ENCODE measurements at regions not wholly inside any gene's neighbourhood (a gene's known extent, or its start where the extent isn't known, plus 50 kb on each side); places are given as distances from the start of the nearest gene placed in this dataset.

DNA sequence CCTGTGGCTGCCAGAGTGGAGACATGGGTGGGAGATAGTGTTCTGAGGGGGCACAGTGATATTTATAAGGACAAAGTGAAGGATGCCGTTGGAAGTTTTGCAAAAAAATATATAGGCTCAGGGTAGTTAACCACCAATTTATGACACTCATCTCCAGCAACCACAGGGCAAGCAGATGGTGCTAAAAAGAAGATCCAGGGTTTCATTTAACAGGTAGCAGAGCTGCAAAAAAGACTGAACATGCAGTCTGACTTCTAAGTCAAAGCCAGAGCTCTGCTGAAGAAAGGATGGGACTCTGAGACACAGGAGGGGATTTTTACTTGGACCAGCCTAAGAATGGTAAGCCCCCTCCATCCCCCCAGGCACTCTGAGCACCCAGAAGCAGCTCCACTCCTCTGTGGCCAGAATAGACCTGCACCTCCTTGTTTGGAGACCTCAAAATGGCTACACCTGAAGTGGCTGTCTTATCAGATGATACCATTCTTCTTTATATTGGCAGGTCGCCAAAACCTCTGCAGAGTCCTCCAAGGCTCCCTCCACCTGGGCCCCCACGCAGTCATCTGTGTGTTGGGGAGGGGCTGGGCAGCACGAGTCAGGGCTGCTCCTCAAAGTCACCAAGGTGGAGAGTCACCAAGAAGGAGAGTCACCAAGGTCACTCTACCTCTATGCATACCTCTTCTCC lies 161.4 kb upstream of the FAM9B start:
- DNase-seq (ENCODE audit: low read depth, low spot score), result no peak

- DNase-seq (ENCODE audit: low read depth, low spot score), result no peak
Observed at GRCh38 chrX:9196961-9197640, 163.2 kb upstream of the FAM9B start.

DNA sequence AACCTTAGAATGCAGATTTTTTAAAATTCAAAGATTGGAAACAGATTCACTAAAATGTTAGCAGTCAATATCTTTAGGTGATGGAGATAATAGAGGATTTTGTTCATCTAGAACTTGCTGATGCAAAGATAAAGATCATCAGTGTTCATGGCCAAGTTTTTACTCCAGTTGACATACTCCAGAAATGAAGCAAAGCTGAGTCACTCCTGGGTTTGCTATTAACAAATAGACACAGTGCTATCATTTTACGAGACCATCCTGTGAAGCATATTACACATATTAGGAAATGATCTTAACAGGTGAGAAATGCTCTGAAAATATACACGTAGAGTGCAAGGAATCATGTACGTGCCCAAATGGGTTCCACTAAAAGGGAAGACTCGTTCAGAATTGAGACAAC lies 170.6 kb upstream of the FAM9B start:
- no peak for DNase-seq (ENCODE audit: low read depth, low spot score)

GRCh38 chrX:9205599-9206223 lies 171.8 kb upstream of the FAM9B start:
- no peak for DNase-seq (ENCODE audit: low read depth, low spot score)

GRCh38 chrX:9207142-9207541 lies 173.2 kb upstream of the FAM9B start:
- no peak for DNase-seq (ENCODE audit: low read depth, low spot score)

DNA sequence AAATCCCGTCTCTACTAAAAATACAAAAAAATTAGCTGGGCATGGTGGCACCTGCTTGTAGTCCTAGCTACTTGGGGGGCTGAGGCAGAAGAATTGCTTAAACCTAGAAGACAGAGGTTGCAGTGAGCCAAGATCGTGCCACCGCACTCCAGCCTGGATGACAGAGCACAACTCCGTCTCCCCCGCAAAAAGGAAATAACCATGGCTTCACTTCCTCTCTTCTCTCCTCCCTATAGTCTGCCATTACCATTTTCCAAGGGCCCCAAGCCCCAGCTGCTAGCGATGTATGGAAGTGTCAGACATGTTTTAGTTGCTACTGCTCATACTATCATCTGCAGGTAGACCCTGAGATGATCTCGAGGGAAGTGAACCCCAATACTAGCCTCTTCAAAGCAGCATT lies 177.3 kb upstream of the FAM9B start:
- no peak for DNase-seq (ENCODE audit: low read depth, low spot score)

DNA sequence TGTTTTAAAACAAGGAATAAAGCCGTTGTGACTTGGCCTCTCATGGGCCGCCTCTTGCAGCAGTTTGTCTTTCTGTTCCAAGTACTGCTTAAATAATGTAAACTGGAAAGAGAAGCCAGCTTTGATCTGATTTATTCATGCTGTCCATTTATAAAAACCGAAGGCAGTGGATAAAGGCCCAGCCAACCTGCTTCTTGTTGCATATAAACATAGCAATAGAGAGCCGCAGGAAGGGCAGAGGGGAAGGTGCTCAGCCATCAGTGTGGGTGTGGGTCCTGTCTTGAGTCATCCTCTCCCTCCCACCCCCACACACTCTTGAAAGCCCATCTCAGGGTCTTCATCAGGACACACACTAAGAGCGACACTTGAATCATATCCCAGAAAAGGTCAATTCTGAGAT lies 187.9 kb upstream of the FAM9B start:
- DNase-seq (ENCODE audit: low read depth, low spot score), result no peak

- no peak for DNase-seq (ENCODE audit: low read depth, low spot score)
Observed at GRCh38 chrX:9222299-9222698, 188.4 kb upstream of the FAM9B start.

DNA sequence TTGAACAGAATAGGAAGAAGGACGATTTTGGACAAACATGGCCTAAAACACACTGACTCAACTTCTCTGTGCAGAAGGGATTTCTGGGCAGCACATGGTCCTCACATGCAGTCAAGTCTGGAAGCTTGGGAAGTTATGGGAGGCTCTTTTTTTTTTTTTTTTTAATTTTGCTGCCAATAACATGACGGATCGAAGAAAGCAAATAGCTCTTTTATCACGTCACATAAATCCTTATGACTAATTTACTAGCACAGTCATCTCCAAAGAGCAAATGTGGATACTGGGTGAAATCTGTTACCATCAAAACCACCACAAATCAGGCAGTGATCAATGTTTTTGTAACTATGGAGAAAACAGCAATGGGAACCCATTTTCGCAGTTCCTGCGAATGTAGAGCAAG lies 193.3 kb upstream of the FAM9B start:
- DNase-seq (ENCODE audit: low read depth, low spot score), result no peak

DNA sequence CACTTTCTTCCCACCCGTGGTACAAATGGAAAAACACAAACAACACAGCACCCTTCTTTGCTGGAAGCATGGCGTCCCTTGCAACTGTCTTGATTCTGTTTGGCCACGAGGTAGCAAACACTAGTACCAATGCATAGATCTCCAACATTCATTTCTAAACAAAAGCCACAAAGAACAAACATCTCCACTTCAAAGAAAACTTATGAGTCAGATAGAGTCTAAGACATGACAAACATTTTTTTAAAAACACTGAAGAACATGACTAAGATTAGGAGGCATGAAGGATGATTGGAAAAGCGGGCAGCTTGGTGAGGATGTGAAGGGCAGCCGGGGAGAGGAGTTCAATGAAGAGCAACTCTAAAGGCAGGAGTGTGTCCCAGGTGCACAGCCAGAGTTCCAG lies 197.6 kb upstream of the FAM9B start:
- peak; percentile 0 for DNase-seq (ENCODE audit: low read depth, low spot score)

- DNase-seq (ENCODE audit: low read depth, low spot score), result no peak
Observed at GRCh38 chrX:9233141-9233540, 199.2 kb upstream of the FAM9B start.

- no peak for DNase-seq (ENCODE audit: low read depth, low spot score)
Observed at GRCh38 chrX:9234315-9234714, 200.4 kb upstream of the FAM9B start.

- no peak for DNase-seq (ENCODE audit: low read depth, low spot score)
Observed at GRCh38 chrX:9235722-9236121, 201.8 kb upstream of the FAM9B start.

GRCh38 chrX:9240956-9241355 lies 207.0 kb upstream of the FAM9B start:
- DNase-seq (ENCODE audit: low read depth, low spot score), result no peak

- DNase-seq (ENCODE audit: low read depth, low spot score), result no peak
Observed at GRCh38 chrX:9241427-9241826, 207.5 kb upstream of the FAM9B start.

GRCh38 chrX:9249051-9249846 lies 215.3 kb upstream of the FAM9B start:
- no peak for DNase-seq (ENCODE audit: low read depth, low spot score)

GRCh38 chrX:9252182-9252581 lies 212.7 kb upstream of the TBL1X start:
- no peak for DNase-seq (ENCODE audit: low read depth, low spot score)

GRCh38 chrX:9253211-9253610 lies 211.6 kb upstream of the TBL1X start:
- DNase-seq (ENCODE audit: low read depth, low spot score), result no peak

DNA sequence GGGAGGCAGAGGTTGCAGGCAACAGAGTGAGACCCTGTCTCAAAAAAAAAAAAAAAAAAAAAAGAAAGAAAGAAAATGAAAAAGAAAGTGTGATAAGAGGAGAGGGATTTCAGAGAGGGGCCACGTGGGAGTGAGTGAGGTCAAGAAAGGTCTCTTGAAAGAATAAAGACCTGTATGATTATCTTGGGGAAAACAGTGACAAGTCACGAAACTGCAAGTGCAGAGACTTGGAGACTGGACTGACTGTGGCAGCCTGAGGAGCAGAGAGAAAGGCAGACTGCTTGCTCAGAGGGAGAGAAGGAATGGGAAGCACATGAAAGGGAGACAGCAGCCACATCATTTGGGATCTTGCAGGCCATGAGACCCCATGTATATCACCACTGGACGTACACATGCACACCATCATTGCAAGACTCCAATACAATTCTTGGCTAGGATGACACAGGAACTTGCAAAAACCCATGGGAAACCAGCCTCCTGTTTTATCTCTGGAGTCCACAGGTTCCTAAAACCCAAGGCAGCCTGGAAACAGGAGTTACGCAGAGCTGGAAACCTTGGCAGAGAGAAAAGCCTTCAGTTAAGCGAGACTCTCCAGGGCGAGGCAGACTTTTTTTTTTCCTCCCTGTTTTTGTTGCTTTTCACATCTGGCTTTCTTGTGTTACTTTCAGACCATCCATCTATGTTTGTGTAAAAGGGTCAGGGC lies 207.0 kb upstream of the TBL1X start:
- no peak for DNase-seq (ENCODE audit: low read depth, low spot score)

- DNase-seq (ENCODE audit: low read depth, low spot score), result no peak
Observed at GRCh38 chrX:9258421-9259104, 206.3 kb upstream of the TBL1X start.

DNA sequence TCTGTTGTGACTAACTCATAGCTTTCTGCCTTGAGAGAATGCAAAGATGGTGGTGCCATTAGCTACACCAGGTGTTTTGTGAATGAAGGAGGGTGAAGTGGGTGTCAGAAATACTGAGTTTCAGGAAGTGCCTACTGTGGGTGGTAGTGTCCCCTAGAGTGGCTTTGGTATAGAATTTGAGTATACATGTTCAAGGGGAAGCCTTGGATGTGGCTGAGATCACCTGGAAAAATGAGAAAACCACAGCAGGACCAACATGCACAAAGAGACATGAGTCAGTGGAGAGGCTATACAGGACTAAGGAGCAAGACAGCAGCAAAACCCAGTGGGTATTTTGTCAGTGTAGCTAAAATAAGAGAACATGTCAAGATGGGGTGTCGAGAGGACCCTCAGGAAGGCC lies 204.3 kb upstream of the TBL1X start:
- no peak for DNase-seq (ENCODE audit: low read depth, low spot score)

Data from brain pericyte (primary cell).